GM21447 (cell line): ENCODE measurements at regions not wholly inside any gene's neighbourhood (a gene's known extent, or its start where the extent isn't known, plus 50 kb on each side); places are given as distances from the start of the nearest gene placed in this dataset.
"Not testable (repeated sequence)": the region's sequence is repeated elsewhere in the genome, so short reads cannot be mapped to it uniquely, and the experiment has no call there.

Experiments used
- ATAC-seq: cut with Tn5 transposase; IDR thresholded peaks from one replicate; pipeline ENCODE4 v1.9.1; 2021; ENCODE audit not compliant: unreplicated experiment

- ATAC-seq = no peak
These were observed 152.6 kb downstream of the RTL9 start for GRCh38 chrX:110511238-110511637.

- no peak for ATAC-seq
These were observed 153.7 kb downstream of the RTL9 start for GRCh38 chrX:110512341-110512740.

DNA sequence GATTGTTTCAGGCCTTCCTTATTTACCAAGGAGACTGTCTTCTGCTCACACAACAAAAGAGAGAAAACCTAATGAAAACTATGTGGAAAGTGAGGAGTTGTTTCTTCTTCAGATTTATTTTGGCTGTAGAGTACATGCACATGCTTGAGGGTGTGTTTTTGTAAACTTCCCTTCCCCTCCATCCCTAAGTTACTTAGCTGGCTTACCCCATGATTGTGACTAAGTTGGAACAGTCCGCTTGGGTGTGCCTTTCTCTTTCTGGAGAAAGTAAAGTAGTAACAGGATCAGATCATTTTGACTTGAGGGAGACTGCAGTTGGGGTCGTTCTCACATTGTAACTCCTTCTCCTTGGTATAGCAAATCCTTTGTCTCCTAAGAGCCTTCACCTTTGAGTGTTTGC lies 155.9 kb downstream of the RTL9 start:
- ATAC-seq = no peak

GRCh38 chrX:110519501-110519900 lies 160.9 kb downstream of the RTL9 start:
- no peak for ATAC-seq

DNA sequence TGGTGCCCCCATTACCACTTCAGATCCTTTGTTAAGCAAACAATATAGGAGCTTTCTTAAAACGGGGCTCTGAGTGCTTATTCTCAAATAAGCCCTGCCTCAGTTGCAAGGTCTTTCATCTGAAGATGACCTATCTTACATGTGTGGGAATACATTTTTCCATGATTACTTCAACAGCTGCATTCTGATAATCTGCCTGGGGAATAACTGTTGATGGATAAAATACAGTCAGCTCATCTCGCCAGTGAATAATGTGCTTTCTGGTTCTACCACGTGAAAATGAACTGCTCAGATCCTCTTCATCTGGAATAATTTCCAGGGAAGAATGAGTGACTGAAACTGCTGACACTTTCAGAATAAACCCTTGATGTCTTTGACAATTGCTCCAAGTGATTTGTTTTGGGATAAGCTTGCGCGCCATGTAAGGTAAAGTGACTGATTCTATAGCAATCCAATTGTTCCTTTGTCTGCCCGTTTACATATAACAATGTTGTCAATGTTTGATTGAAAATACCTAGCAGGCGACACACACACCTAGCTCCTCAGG lies 161.3 kb downstream of the RTL9 start:
- ATAC-seq = no peak

DNA sequence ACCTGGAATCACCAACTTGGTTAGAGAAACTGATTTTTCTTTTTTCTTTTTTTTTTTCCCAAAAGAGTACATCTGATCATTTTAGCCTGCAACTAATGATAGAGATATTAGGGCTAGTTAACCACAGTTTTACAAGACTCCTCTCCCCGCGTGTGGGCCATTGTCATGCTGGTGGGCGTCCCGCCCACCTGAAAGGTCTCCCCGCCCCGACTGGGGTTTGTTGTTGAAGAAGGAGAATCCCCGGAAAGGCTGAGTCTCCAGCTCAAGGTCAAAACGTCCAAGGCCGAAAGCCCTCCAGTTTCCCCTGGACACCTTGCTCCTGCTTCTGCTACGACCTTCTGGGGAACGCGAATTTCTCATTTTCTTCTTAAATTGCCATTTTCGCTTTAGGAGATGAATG lies 162.0 kb downstream of the RTL9 start:
- ATAC-seq = not testable (repeated sequence)

- no peak for ATAC-seq
These were observed 173.4 kb downstream of the RTL9 start for GRCh38 chrX:110531873-110532580.

DNA sequence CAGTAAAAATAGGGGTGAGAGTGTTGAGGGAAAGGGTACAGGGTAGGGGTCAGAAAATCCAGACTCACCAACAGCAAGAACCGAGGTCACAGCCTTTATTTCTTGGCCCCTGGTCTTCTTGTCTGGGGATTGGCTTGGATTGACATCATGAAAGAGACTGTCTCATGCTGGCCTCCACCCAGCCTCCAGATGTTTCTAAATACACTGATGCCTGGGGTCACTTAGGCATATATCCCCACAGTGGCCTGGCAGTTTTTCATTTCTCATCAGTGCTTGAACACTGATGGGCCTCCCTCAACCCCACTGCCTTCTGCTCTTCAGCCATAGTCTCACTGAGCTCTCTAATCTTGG lies 173.9 kb downstream of the RTL9 start:
- no peak for ATAC-seq

DNA sequence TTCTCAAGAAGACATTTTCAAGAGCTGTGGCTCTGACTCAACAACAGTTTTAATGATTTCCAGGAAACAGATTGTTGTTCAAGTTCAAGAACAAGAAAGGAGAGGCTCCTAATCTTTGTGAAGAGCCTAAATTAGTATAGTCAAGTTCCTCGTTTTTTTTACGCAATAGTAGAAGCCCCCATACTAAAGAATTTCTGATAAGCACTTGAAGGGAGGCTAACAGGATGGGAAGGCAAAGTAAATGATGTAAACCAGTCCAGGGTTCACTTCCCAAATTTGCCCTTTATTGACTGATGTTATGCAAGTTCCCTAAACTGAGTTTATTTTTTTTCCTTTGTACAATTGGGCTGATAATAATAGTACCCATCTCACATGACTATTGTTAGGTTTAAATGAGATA lies 178.2 kb downstream of the RTL9 start:
- ATAC-seq = no peak

- ATAC-seq = no peak
These were observed 182.6 kb downstream of the RTL9 start for GRCh38 chrX:110541266-110541665.

GRCh38 chrX:110550854-110551253 lies 192.2 kb downstream of the RTL9 start:
- ATAC-seq = not testable (repeated sequence)

GRCh38 chrX:110557864-110558263 lies 199.2 kb downstream of the RTL9 start:
- ATAC-seq = no peak

GRCh38 chrX:110558406-110558805 lies 199.8 kb downstream of the RTL9 start:
- ATAC-seq = no peak

DNA sequence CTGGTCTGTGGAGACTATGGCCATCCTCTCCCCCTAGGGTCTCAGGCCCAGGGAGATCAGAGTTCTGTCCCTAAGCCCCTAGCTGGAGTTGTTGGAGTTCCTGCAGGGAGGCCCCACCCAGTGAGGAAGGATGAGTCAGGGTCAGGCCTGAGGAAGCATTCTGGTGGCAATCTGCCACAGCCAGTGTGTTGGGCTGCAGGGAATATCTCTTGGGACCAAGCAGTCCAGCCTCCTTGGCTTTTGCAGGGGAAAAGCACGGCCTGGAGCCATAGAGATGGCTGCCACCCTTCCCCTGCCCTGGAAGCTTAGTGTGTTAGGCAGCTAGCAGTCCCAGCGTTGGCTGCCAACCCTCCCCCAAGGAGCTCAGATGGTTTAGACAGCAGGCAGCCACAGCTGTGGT lies 202.4 kb downstream of the RTL9 start:
- ATAC-seq = no peak

DNA sequence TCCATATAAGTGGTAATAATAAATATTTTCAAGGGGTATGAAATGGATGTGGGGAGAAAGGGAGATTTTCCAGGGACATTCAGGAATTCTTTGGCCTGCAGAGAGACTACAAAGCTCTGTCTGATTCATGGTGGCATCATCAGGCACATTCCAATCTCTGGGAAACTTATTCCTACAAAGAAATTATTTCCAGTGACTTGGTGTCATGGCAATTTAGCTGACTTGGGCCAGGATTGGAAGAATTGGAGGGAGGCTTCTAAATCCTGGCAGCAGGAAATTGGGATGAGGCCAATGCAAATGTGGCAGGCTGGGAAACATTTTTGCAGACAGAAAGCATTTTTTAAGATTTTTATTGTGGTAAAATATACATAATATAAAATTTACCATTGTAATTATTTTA lies 204.6 kb downstream of the RTL9 start:
- no peak for ATAC-seq

- no peak for ATAC-seq
These were observed 209.8 kb downstream of the RTL9 start for GRCh38 chrX:110568441-110568840.

- ATAC-seq = no peak
These were observed 210.9 kb downstream of the RTL9 start for GRCh38 chrX:110569506-110569905.

GRCh38 chrX:110578270-110578669 lies 217.3 kb downstream of the CHRDL1 start:
- no peak for ATAC-seq

DNA sequence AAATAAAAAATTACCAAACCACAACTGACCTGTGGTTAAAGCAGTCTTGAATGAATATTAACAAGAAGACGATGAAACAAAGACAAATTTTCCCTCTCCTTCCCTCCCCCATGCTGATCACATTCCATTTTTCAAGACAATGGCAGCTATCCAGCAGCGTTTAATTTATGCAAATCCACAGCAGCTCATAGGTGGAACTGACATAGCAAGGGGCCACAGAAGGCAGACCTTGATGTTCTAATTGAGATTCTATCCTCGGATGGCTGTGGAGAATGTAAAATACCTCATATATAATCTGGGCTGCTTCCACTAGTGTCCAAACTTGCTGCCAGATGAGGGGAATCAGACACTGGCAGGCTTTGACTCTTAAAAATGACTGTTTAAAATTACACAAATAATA lies 211.5 kb downstream of the CHRDL1 start:
- ATAC-seq = no peak

- ATAC-seq = no peak
These were observed 207.5 kb downstream of the CHRDL1 start for GRCh38 chrX:110588164-110588563.

GRCh38 chrX:110588853-110589252 lies 206.8 kb downstream of the CHRDL1 start:
- no peak for ATAC-seq

DNA sequence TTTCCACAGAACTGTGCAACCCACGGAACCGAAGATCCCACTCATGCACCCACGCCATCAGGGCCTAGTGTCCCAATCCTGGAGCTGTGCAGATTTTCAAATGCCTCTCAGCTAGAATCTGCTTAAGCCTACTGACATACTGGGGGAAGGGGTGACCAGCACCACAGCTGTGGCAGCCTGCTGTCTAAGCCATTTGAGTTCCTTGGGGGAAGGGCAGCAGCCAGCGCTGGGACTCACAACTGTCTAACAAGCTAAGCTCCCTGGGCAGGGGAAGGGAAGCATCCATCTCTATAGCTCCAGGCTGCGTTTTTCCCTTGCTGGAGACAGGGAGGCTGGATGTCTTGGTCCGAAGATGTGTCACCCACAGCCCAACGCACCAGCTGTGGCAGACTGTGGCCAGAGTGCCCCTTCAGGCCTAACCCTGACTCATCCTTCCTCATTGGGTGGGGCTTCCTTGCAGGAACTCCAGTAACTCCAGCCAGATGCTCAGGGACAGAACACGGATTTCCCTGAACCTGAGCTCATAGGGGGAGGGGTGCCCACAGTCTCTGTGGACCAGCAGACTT lies 194.8 kb downstream of the CHRDL1 start:
- no peak for ATAC-seq

DNA sequence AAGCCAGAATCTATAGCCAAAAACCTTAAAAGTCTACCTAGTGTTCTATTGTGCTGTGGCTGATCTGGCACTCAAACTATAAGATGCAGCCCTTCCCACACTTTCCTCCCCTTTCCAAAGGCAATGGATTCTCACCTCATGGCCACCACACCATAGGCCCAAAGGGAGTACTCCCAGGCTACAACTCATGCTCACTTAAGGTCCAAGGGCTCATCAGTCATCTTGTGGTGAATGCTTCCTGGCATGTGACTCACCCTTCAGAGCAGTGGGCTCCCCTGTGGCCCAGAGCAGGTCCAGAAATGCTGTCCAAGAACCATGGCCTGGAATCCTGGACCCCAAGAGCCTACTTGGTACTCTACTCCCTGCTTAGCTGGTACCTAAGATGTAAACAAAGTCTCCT lies 181.0 kb downstream of the CHRDL1 start:
- no peak for ATAC-seq
